Erythroblast (primary cell): ENCODE measurements at regions not wholly inside any gene's neighbourhood (a gene's known extent, or its start where the extent isn't known, plus 50 kb on each side); places are given as distances from the start of the nearest gene placed in this dataset.

Experiments used
- GATA1 ChIP-seq: IDR thresholded peaks from 2 replicates; pipeline ENCODE4 v1.6.1; 2011; ENCODE audit warnings: low read depth, mild to moderate bottlenecking, control low read depth, low read length, moderate library complexity
- POLR2A ChIP-seq: IDR thresholded peaks from 2 replicates; pipeline ENCODE4 v1.6.1; 2011; ENCODE audit warnings: mild to moderate bottlenecking, low read length

- TF ChIP-seq POLR2A (no peak), GATA1 (no peak)
Observed at GRCh38 chr6:119985952-119986736, 636.6 kb upstream of the MAN1A1 start.
